Amniotic epithelial cell (primary cell): ENCODE measurements at regions not wholly inside any gene's neighbourhood (a gene's known extent, or its start where the extent isn't known, plus 50 kb on each side); places are given as distances from the start of the nearest gene placed in this dataset.

ENCODE experiments used
- DNase-seq: peaks from one replicate; pipeline ENCODE4 v3.0.0-alpha.2; 2010; ENCODE audit warnings: low read depth

DNA sequence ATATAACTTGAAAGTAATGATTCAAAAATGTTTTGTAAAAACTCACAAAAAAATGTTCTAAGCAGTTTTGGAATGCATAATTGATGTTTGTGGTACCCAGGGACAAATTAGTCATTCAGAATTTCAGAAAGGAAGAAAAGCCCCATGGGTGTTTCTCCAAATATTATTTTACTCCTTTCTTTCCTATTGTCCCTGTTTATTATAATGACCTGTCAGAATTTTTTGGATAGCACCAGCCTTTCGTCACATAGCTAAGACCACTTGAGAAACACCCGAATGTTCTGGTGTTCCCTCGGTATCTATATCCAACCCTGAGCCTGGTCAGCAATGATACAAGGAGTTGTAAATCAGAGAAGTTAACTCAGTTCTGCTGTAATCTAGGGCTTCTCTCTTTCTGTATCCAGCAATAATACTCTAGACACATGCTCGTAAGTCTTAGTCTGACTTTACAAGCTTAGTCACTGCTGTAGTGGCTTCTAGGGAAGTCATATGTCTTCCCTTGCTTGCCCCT is 64.8 kb upstream of the MEOX2 start:
- peak; percentile 70 for DNase-seq

- DNase-seq: peak; percentile 33
Measured at GRCh38 chr7:15750727-15751126, 64.2 kb upstream of the MEOX2 start.

DNA sequence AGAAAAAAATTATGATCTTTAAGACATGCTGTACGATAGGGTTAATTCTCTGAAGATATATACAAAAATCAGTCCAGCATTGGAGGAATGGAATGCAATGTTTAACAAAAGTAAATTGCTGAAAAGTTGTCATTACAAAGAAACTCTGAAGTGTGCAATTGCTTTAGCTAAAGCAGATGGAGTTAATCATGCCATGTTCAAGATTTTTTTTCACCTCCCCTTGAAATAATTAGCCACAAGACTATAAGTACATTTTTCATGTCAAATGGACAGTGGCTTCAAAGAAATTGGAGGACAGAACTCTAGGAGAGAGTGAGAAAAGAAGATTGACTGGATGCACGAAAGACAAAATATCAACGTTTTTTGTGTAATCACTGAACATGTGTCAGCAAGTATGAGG is 63.1 kb upstream of the MEOX2 start:
- DNase-seq: no peak

- no peak for DNase-seq
Measured at GRCh38 chr7:15747712-15748111, 61.2 kb upstream of the MEOX2 start.

GRCh38 chr7:15747301-15747700 is 60.8 kb upstream of the MEOX2 start:
- peak; percentile 40 for DNase-seq

DNA sequence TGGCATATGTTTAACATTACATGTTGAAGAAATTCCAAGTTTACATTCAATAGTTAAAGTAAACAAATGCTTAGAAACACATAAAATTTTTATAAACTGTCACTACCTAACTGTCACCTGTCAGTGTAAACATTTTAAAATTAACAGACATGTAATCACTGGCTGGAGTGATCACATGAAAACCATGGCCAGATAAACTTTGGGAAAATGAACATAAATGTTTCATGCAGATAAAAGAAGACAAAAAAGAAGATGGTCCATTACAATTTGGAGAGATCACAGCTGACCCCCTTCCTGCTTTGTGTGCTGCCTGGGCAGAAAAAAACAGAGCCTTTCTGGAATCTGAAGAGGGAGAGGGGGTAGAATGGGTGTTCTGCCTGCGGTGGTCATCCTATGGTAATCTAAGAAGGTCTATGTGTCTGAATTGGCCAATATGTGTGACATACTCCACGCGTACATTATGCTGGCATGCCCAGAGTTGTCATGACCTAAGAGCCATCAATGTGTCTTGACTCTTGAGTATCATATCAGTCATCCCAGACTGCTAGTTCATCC is 57.5 kb upstream of the MEOX2 start:
- no peak for DNase-seq

DNA sequence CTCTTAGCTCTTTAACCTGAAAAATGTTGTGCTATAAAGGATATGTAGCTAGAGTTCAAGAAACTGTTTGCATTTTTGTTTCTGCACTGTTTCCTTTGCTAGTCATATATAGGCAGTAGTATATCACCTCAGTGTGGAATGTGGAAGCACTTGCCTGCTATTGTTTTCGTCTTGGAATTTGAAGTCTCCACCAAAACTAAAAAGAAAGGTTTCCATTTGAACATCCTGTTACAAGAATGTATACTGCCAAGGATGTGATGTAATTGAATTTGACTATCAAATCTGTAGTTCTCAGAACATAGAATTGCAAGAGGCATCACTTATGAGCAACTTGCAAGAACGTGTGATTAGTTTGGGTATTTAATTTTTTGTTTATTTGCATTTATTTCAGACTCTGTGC is 51.1 kb upstream of the MEOX2 start:
- no peak for DNase-seq
